ENCODE measurements at regions not wholly inside any gene's neighbourhood (a gene's known extent, or its start where the extent isn't known, plus 50 kb on each side); places are given as distances from the start of the nearest gene placed in this dataset.
A peak's percentile ranks its signal among the peaks of the same experiment; 100 is the strongest.

GRCh38 chr6:27837625-27838057 lies 74.6 kb downstream of the OR2B2 start:
- Histone ChIP-seq H3K36me3 (peaks cover 0 to 12% (median 0%) of the 10 kb centered on the region in 9 donors), H3K9me3 (no peaks in the 10 kb centered on the region), H3K27ac (peak overlapping the region; percentile 86 to 98 (median 96)), H3K27me3 (no peaks in the 10 kb centered on the region), H3K4me3 (peak overlapping the region; percentile 61 to 95 (median 82)), H3K4me1 (peaks cover 0 to 39% (median 31%) of the 10 kb centered on the region in 9 donors)
- peak; percentile 39 to 76 (median 58) for ATAC-seq
- DNase-seq, result no peak
- WGBS, 2 donors, result 1% methylated on average over 11 of the region's 11 CpGs
- intact Hi-C loops (cut with DNase I), result loop anchor here in 5 of 10 donors (2.0 to 10.0 kb wide), 4 partner anchors 27 to 1813 kb away; a partner anchor contains a TSS
- no peak for TF ChIP-seq CTCF (IDR thresholded peaks at IDR 0.05)

GRCh38 chr6:27836783-27837624 lies 75.2 kb downstream of the OR2B2 start:
- Histone ChIP-seq H3K4me3 (peak overlapping the region; percentile 61 to 95 (median 82)), H3K4me1 (peaks cover 0 to 41% (median 31%) of the 10 kb centered on the region in 9 donors), H3K27ac (peak overlapping the region; percentile 86 to 98 (median 96)), H3K9me3 (no peaks in the 10 kb centered on the region), H3K36me3 (peaks cover 0 to 12% (median 0%) of the 10 kb centered on the region in 9 donors), H3K27me3 (no peaks in the 10 kb centered on the region)
- ATAC-seq, result peak; percentile 41 to 77 (median 73)
- TF ChIP-seq CTCF (IDR thresholded peaks at IDR 0.05), result no peak
- DNase-seq, result peak in 1 of 2 donors; percentile 43
- intact Hi-C loops (cut with DNase I), result loop anchor here in 4 of 10 donors (2.0 to 10.0 kb wide), 3 partner anchors 55 to 1812 kb away; a partner anchor contains a TSS
- WGBS, 2 donors, result 0 to 1% methylated on average over 25 of the region's 25 CpGs

- Histone ChIP-seq H3K4me3 (peak overlapping the region; percentile 61 to 95 (median 82)), H3K9me3 (no peaks in the 10 kb centered on the region), H3K4me1 (peaks cover 0 to 46% (median 31%) of the 10 kb centered on the region in 9 donors), H3K27ac (peak overlapping the region in 8 of 10 donors; percentile 86 to 98 (median 96)), H3K36me3 (peaks cover 0 to 12% (median 0%) of the 10 kb centered on the region in 9 donors), H3K27me3 (no peaks in the 10 kb centered on the region)
- no peak for DNase-seq
- no peak for ATAC-seq
- no peak for TF ChIP-seq CTCF (IDR thresholded peaks at IDR 0.05)
- intact Hi-C loops (cut with DNase I), result loop anchor here in 4 of 10 donors (2.0 to 10.0 kb wide), 3 partner anchors 56 to 1811 kb away; a partner anchor contains a TSS
- WGBS, 2 donors, result 32 to 37% methylated on average over 3 of the region's 3 CpGs
Observed at GRCh38 chr6:27836141-27836782, 75.9 kb downstream of the OR2B2 start.

GRCh38 chr6:27834879-27835549 lies 77.2 kb downstream of the OR2B2 start:
- TF ChIP-seq CTCF (IDR thresholded peaks at IDR 0.05), result no peak
- intact Hi-C loops (cut with DNase I), result loop anchor here in 4 of 10 donors (5.0 to 10.0 kb wide), 2 partner anchors 57 to 1810 kb away; a partner anchor contains a TSS
- WGBS, 2 donors, result 70 to 81% methylated on average over 4 of the region's 4 CpGs
- DNase-seq, result no peak
- Histone ChIP-seq H3K27ac (no peak overlapping the region), H3K4me1 (peaks cover 0 to 53% (median 31%) of the 10 kb centered on the region in 9 donors), H3K27me3 (no peaks in the 10 kb centered on the region), H3K36me3 (peaks cover 0 to 12% (median 0%) of the 10 kb centered on the region in 9 donors), H3K9me3 (no peaks in the 10 kb centered on the region), H3K4me3 (no peak overlapping the region)
- ATAC-seq, result no peak

Data from heart right ventricle (tissue), 16 donors.